DMS153 (cell line): ENCODE measurements at regions not wholly inside any gene's neighbourhood (a gene's known extent, or its start where the extent isn't known, plus 50 kb on each side); places are given as distances from the start of the nearest gene placed in this dataset.

Source experiments
- DNase-seq: peaks from one replicate; lab custom pipeline; 2025; lab: John Stamatoyannopoulos, UW

DNA sequence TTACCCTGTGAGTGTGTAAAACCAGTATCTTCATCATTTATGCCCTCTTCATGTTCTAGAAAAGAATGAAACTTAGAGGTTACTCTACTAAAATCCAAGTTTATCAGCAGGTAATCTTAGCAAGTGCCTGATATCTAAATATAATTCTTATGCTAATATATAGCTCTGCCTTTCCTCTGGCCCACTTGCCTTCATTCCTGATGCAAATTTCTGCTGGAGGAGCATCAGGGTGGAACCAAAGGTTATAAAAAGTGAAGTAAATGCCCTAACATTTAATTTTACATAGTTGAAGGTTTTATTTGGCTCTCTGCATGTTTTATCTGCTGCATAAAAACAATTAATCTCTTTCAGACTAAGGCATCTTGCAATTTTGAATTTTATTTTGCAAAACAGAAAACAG is 936.2 kb downstream of the ROBO2 start:
- no peak for DNase-seq

- DNase-seq = no peak
Observed at GRCh38 chr3:78003090-78003489, 963.2 kb downstream of the ROBO2 start.

- no peak for DNase-seq
Observed at GRCh38 chr3:78004571-78004970, 964.7 kb downstream of the ROBO2 start.

DNA sequence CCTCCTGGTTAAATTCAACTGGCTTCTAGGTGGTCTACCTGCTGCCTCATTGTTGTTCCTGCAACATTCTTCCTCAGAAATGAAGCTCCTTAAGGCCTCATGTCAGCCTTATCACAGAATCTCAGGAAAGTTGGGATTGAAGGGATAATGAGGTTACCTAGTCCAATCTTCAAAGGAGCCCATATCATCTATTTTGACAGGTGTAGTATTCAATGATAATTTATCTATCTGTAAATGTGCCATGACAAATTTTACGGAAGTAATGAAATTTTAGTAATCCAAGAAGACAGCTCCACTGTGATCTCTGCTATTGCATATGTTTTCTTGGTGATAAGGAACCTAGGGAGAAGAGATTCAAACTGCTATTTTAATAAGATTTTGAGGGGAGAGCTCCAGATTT is 973.8 kb downstream of the ROBO2 start:
- DNase-seq = no peak

GRCh38 chr3:78015856-78016255 is 976.0 kb downstream of the ROBO2 start:
- DNase-seq = no peak

DNA sequence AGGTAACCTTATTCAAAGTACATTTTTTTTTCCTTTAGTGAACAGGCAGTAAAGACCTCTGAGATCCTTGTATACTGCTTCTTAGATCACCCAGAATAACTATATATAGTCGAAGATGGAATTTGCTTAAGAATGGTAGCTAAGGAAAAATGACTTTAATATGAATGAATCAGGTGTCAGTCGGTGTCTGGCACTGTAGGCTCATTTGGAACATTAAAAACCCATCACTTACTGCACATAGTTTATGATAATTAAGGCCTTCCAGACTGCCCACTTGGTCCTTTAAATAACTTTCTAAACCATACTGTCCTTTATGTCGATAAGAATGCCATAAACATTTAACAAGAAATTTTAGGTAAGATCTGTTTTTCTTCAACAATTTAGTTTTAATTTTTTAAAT is 981.8 kb downstream of the ROBO2 start:
- no peak for DNase-seq

DNA sequence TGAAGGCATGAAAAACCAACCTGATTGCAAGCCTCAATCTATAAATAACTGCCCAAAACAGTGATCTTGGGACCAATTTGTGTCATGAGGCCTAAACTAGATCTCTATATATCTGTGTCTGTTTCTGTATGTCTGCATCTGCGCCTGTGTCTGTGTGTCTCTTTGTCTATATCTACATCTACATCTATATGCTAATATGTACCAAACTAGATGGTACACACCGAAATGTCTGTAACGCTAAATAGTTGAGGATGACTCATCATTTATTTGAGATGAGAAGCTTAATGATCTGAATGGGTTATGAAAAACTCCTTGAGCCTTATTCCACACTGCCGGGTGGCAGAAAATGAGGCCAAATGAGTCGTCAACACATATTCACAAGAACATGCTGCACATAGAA is 982.3 kb downstream of the ROBO2 start:
- no peak for DNase-seq

DNA sequence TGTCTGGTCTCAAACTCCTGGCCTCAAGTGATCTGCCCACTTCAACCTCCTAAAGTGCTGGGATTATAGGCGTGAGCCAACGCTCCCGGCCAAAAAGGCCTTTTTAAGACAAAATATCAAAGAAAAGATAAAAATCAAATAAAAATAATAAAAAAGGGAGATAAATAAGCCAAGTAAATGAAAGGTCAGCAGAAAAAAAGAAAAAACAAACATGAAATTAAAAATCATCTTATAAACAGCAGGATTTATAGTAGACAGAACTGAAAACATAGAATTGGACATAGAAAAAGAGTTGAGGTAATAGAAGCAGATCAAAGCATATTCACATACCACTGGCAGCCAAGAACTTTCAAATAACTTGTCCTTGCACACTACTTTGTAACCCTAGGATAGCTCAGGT is 983.4 kb downstream of the ROBO2 start:
- DNase-seq = no peak

DNA sequence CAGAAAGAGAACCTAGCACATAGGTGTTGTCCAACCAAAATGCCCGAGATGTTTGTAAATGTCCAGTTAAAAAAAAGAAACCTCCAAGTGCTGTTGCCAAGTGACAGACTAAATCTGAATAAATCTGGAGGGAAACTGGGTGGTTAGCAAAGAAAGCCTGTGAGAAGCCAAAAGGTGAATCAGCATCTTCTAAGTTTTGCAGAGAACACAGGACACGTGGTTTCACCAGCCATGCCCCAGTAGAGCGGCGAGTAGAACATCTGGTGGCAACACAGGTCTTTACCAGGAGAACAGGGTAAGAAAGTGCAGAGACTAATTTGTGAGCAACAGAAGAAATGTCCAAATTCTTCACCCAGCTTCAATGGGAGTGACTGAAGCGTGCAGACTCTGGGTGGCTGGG is 986.0 kb downstream of the ROBO2 start:
- DNase-seq = no peak

GRCh38 chr3:78026318-78026828 is 986.5 kb downstream of the ROBO2 start:
- DNase-seq = no peak

DNA sequence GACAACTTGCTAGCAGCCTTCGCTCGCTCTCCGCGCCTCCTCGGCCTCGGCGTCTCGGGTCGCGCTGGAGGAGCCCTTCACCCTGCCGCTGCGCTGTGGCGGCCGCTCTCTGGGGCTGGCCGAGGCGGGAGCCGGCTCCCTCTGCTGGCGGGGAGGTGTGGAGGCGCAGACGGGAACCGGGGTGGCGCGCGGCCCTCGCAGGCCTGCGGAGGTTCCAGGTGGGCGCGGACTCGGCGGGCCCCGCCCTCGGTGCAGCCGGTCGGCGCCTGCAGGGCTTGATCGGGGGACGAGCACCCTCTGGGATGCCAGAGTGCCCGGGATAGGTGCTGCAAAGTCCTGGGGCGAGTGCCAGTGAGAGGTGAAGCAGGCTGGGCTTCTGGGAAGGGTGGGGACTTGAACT is 989.9 kb downstream of the ROBO2 start:
- DNase-seq = no peak

- DNase-seq = no peak
Observed at GRCh38 chr3:78035131-78035641, 995.3 kb downstream of the ROBO2 start.

- no peak for DNase-seq
Observed at GRCh38 chr3:78041486-78041885, 1001.6 kb downstream of the ROBO2 start.

DNA sequence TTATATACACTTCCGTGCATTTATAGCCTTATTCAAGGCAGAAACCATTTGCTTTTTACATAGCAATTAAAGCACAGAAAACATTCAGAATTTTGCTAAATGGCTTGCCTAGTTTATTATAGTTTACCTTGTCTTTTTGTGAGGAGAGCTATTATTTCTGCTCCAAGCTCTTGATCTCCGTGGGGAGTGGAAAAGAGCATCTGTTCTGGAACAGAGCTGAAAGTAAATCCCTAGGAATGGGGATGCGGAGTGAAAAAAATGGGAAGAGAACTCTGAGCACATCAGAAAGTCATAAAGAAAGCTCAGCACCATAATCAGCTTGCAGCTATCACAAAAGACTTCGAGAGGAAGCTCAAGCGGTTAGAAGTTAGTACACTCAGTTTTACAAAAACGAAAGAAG is 1006.7 kb downstream of the ROBO2 start:
- no peak for DNase-seq

- no peak for DNase-seq
Observed at GRCh38 chr3:78048698-78049097, 1008.8 kb downstream of the ROBO2 start.

DNA sequence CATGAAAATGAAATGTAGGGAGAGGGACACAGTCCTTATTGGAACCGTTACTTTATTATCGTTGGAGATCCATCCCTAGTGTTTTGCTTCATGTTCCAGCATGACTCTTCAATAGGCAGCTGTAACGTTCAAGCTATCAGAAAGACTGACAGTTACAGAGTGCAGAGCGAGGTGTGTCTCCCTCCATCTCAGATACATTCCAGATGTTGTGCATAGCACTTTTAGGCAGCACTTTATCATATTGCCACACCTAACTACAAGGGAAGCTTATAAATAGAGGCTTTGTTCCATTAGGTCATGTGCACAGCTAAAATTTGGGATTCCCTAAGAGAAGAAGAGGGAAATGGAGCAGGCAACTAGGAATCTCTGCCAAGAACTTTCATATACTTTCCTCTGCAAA is 1009.6 kb downstream of the ROBO2 start:
- no peak for DNase-seq

DNA sequence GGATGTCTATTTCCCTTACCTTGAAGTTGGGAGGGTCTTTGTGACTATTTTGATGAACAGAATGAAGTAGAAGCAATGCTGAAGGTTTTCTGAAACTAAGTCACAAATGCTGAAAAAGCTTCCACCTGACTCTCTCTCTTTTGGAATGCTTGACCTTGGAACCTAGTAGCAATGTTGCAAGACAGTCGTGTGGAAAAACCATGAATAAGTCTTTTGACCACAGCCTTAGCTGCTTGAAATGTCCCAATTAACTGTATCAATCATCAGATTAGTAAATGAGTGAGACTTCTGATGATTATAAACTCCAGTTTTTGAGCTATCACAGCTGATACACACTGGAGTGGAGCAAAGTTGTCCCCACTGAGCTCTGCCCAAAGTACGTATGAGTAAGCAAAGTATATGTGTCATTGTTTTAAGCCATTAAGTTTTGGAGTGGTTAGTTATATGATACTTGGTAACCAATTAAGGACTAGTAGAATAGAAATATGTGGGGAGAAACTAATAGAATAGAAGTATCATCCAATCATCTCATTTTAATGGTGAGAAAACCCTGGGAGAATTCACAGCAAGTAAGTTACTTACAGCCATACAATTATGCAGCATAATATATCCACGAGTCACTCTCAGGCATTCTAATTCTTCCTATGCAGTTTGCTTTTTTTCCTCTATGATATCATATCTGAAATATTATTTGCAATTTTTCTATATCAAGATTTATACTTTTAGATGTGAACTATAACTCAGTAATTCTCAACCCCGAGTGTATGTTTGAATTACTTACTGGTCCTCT is 1010.6 kb downstream of the ROBO2 start:
- DNase-seq = no peak

- no peak for DNase-seq
Observed at GRCh38 chr3:78052746-78053145, 1012.8 kb downstream of the ROBO2 start.

DNA sequence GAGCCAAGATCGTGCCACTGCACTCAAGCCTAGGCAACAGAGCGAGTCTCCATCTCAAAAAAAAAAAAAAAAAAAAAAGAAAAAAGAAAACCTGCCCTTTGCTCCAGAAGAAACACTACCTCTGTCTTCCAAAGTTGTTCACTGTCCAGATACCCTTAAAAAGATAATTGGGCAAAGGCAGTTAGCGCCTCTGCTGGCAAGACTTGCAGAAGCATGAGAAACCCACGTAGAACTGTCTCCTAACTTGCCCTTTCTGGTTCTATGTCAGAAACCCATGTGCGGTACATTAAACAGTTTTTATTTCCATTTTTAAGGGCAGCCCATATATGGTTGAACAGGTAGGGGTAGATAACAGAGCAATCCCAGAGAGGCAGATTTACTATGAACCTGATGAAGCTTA is 1026.4 kb downstream of the ROBO2 start:
- no peak for DNase-seq

DNA sequence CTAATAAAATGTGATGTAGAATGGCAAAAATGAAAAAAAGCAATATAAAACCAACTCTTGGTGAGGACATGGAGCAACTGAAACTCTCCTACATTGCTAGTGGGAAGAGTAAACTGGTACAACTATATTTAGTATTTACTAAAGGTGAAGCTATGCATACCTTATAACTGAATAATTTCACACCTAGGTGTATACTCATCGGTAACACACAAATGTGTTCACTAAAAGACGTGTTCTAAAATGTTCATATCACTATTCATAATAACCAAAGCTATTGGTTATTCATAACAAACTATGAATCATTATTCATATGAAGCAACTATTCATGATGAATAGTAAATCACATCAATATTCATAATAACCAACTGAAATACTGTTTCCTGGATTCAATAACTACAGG is 1030.3 kb downstream of the ROBO2 start:
- no peak for DNase-seq

DNA sequence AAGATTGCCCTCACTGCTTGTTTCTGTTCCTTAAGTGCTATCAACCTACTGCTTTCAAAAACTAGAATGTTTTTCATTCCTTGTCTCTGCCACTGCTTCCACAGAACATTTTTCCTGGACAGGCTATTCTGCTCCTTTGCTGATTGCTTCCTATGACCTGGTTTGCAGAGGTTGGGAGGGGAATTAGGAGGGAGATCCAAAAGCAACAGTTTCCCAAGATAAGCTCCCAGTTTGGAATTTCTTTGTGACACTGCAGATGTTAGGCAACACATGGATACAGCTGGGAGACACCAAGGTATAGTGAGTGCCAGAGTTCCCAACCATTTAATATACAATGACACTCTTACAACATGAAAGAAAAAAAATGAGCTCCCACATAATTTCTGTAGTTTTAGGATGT is 1036.5 kb downstream of the ROBO2 start:
- DNase-seq = no peak

DNA sequence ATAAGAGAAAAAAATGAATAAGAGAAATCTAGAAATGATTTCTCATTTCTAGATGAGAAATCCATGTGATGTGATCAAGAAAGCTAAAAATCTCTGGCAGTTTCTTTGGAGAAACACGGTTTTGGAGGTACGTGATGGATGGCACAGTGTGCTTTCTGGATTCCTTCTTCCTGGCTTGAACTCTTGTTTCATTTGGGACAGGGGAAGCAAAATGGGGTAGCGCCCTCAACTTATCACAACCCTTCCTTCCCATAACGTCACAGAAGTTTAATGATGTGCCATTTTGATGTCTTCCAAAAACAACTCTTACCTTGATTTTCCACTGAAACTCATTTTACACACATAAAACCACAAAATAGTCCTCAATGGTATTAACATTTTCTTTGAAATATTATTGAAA is 1037.3 kb downstream of the ROBO2 start:
- DNase-seq = no peak

DNA sequence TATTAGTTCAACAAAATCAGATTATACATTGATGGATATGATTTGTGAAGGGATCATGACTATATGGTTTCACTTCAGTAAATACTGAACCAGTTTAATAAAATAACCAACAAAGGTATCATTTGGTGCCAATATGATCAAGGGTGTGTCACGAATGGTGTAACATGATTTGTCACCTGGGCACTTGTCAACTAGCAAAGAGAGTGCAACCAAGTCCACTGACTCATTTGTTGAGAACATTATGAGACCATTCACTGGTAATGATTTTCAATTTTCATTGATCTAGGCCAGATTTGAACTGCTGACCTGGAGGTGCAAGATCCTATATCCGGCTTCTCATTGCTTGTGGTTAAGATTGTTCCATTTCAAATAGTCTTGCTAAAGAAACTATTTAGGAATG is 1037.9 kb downstream of the ROBO2 start:
- DNase-seq = no peak

GRCh38 chr3:78079514-78079913 is 1039.6 kb downstream of the ROBO2 start:
- no peak for DNase-seq
